Osteocyte (in vitro differentiated cells): ENCODE measurements at regions not wholly inside any gene's neighbourhood (a gene's known extent, or its start where the extent isn't known, plus 50 kb on each side); places are given as distances from the start of the nearest gene placed in this dataset.
A peak's percentile ranks its signal among the peaks of the same experiment; 100 is the strongest.

Experiments used
- DNase-seq: peaks from one replicate; pipeline ENCODE4 v3.0.0; 2021; ENCODE audit warnings: mixed read lengths; ENCODE audit not compliant: unreplicated experiment; ENCODE audit errors: extremely low spot score
- H3K27ac Mint-ChIP-seq: one replicate; pipeline ENCODE4 v1.8.0; 2021; ENCODE audit warnings: mild to moderate bottlenecking, mixed read lengths; ENCODE audit not compliant: unreplicated experiment
- H3K27me3 Mint-ChIP-seq: one replicate; pipeline ENCODE4 v1.8.0; 2021; ENCODE audit warnings: mixed read lengths; ENCODE audit not compliant: unreplicated experiment
- H3K36me3 Mint-ChIP-seq: one replicate; pipeline ENCODE4 v1.8.0; 2021; ENCODE audit warnings: mixed read lengths; ENCODE audit not compliant: unreplicated experiment
- H3K4me1 Mint-ChIP-seq: one replicate; pipeline ENCODE4 v1.8.0; 2021; ENCODE audit warnings: mixed read lengths; ENCODE audit not compliant: unreplicated experiment
- H3K4me3 Mint-ChIP-seq: one replicate; pipeline ENCODE4 v1.8.0; 2021; ENCODE audit warnings: mild to moderate bottlenecking, moderate library complexity, mixed read lengths; ENCODE audit not compliant: unreplicated experiment
- H3K9me3 Mint-ChIP-seq: one replicate; pipeline ENCODE4 v1.8.0; 2021; ENCODE audit warnings: mixed read lengths; ENCODE audit not compliant: unreplicated experiment
- CTCF ChIP-seq: fragments of 200-600 bp; sonication (generic); IDR thresholded peaks from 2 replicates; pipeline ENCODE4 v1.5.0; 2021; ENCODE audit warnings: antibody characterized with exemption, mild to moderate bottlenecking, moderate library complexity

- H3K4me3 Mint-ChIP-seq = no peak overlapping the region
These were observed 241.2 kb downstream of the ANAPC1 start for GRCh38 chr2:111642586-111643327.

GRCh38 chr2:111643759-111644158, 240.2 kb downstream of the ANAPC1 start:
- Mint-ChIP-seq H3K27ac (no peak overlapping the region), H3K9me3 (peaks cover 26% of the 10 kb centered on the region), H3K36me3 (peaks cover 4% of the 10 kb centered on the region), H3K4me1 (no peaks in the 10 kb centered on the region), H3K27me3 (peaks cover 3% of the 10 kb centered on the region), H3K4me3 (no peak overlapping the region)
- no peak for DNase-seq
- no peak for TF ChIP-seq CTCF

More at GRCh38 chr2:111642586-111643327, 241.2 kb downstream of the ANAPC1 start:
- no peaks in the 10 kb centered on the region for H3K4me1 Mint-ChIP-seq
- TF ChIP-seq CTCF = no peak
- H3K36me3 Mint-ChIP-seq = peaks cover 4% of the 10 kb centered on the region
- H3K27me3 Mint-ChIP-seq = peaks cover 3% of the 10 kb centered on the region
- no peak for DNase-seq
- H3K9me3 Mint-ChIP-seq = peaks cover 33% of the 10 kb centered on the region
- no peak overlapping the region for H3K27ac Mint-ChIP-seq

GRCh38 chr2:111647359-111647758, 236.6 kb downstream of the ANAPC1 start:
- H3K27me3 Mint-ChIP-seq = peaks cover 3% of the 10 kb centered on the region
- no peaks in the 10 kb centered on the region for H3K4me1 Mint-ChIP-seq
- no peak overlapping the region for H3K27ac Mint-ChIP-seq
- no peak for TF ChIP-seq CTCF
- no peak overlapping the region for H3K4me3 Mint-ChIP-seq
- DNase-seq = no peak
- peaks cover 26% of the 10 kb centered on the region for H3K9me3 Mint-ChIP-seq
- peaks cover 6% of the 10 kb centered on the region for H3K36me3 Mint-ChIP-seq

- Mint-ChIP-seq H3K4me1 (no peaks in the 10 kb centered on the region), H3K36me3 (peaks cover 2% of the 10 kb centered on the region)
- TF ChIP-seq CTCF = no peak
These were observed 232.0 kb downstream of the ANAPC1 start for GRCh38 chr2:111652038-111652437.

GRCh38 chr2:111652681-111653080, 231.3 kb downstream of the ANAPC1 start:
- TF ChIP-seq CTCF = no peak
- Mint-ChIP-seq H3K36me3 (peaks cover 2% of the 10 kb centered on the region), H3K27me3 (no peaks in the 10 kb centered on the region), H3K4me1 (no peaks in the 10 kb centered on the region), H3K27ac (no peak overlapping the region), H3K4me3 (no peak overlapping the region), H3K9me3 (peaks cover 4% of the 10 kb centered on the region)
- peak; percentile 1 for DNase-seq

More at GRCh38 chr2:111652038-111652437, 232.0 kb downstream of the ANAPC1 start:
- Mint-ChIP-seq H3K4me3 (no peak overlapping the region), H3K27ac (no peak overlapping the region), H3K9me3 (peaks cover 11% of the 10 kb centered on the region), H3K27me3 (no peaks in the 10 kb centered on the region)
- DNase-seq = no peak
